ENCODE measurements at regions not wholly inside any gene's neighbourhood (a gene's known extent, or its start where the extent isn't known, plus 50 kb on each side); places are given as distances from the start of the nearest gene placed in this dataset.
"Not testable (repeated sequence)": the region's sequence is repeated elsewhere in the genome, so short reads cannot be mapped to it uniquely, and the experiment has no call there.

GRCh38 chr21:8427790-8428667 is 2093.4 kb upstream of the TPTE start:
- H3K9me3 ChIP-seq; intact Hi-C loops (cut with DNase I): not testable (repeated sequence)

GRCh38 chr21:8428668-8429456 is 2092.5 kb upstream of the TPTE start:
- intact Hi-C loops (cut with DNase I); DNase-seq (ENCODE audit: low spot score in 2 of 2); H3K4me3 ChIP-seq; H3K36me3 ChIP-seq; H3K9me3 ChIP-seq; H3K4me1 ChIP-seq; H3K27me3 ChIP-seq; H3K27ac ChIP-seq: not testable (repeated sequence)

More at GRCh38 chr21:8427790-8428667, 2093.4 kb upstream of the TPTE start:
- not testable (repeated sequence) for H3K4me3 ChIP-seq; H3K27me3 ChIP-seq; H3K36me3 ChIP-seq; H3K4me1 ChIP-seq; DNase-seq (ENCODE audit: low spot score in 2 of 2); H3K27ac ChIP-seq

- H3K27ac ChIP-seq; H3K4me1 ChIP-seq; DNase-seq (ENCODE audit: low spot score in 2 of 2); H3K27me3 ChIP-seq; intact Hi-C loops (cut with DNase I); H3K4me3 ChIP-seq; H3K36me3 ChIP-seq; H3K9me3 ChIP-seq: not testable (repeated sequence)
These were observed 2086.7 kb upstream of the TPTE start for GRCh38 chr21:8434710-8435109.

- H3K36me3 ChIP-seq; H3K4me3 ChIP-seq; intact Hi-C loops (cut with DNase I); H3K4me1 ChIP-seq; H3K27me3 ChIP-seq; H3K9me3 ChIP-seq; DNase-seq (ENCODE audit: low spot score in 2 of 2); H3K27ac ChIP-seq: not testable (repeated sequence)
These were observed 2078.3 kb upstream of the TPTE start for GRCh38 chr21:8443093-8443492.

- H3K9me3 ChIP-seq; intact Hi-C loops (cut with DNase I); H3K27ac ChIP-seq: not testable (repeated sequence)
These were observed 2071.6 kb upstream of the TPTE start for GRCh38 chr21:8449807-8450206.

GRCh38 chr21:8455279-8456128 is 2065.9 kb upstream of the TPTE start:
- H3K27me3 ChIP-seq; DNase-seq (ENCODE audit: low spot score in 2 of 2); H3K4me3 ChIP-seq; H3K9me3 ChIP-seq; H3K27ac ChIP-seq; H3K36me3 ChIP-seq; H3K4me1 ChIP-seq; intact Hi-C loops (cut with DNase I): not testable (repeated sequence)

More at GRCh38 chr21:8449807-8450206, 2071.6 kb upstream of the TPTE start:
- not testable (repeated sequence) for H3K4me3 ChIP-seq; H3K27me3 ChIP-seq; H3K36me3 ChIP-seq; DNase-seq (ENCODE audit: low spot score in 2 of 2); H3K4me1 ChIP-seq

- H3K4me1 ChIP-seq; H3K27ac ChIP-seq; H3K4me3 ChIP-seq; DNase-seq (ENCODE audit: low spot score in 2 of 2); H3K36me3 ChIP-seq; H3K9me3 ChIP-seq; H3K27me3 ChIP-seq; intact Hi-C loops (cut with DNase I): not testable (repeated sequence)
These were observed 2056.8 kb upstream of the TPTE start for GRCh38 chr21:8464403-8465152.

GRCh38 chr21:8466642-8467041 is 2054.7 kb upstream of the TPTE start:
- H3K36me3 ChIP-seq; DNase-seq (ENCODE audit: low spot score in 2 of 2); H3K27ac ChIP-seq; H3K27me3 ChIP-seq; H3K4me1 ChIP-seq; H3K9me3 ChIP-seq; H3K4me3 ChIP-seq; intact Hi-C loops (cut with DNase I): not testable (repeated sequence)
